SK-N-SH (cell line): ENCODE measurements at regions not wholly inside any gene's neighbourhood (a gene's known extent, or its start where the extent isn't known, plus 50 kb on each side); places are given as distances from the start of the nearest gene placed in this dataset.

Experiments used
- CTCF ChIA-PET: fragments of 300-600, 350-600 bp; formaldehyde crosslinking; extraction: SDS; loops from one replicate; lab custom pipeline; 2021; lab: Yijun Ruan, JAX
- POLR2A ChIA-PET: fragments of 350-600 bp; sonication (Branson Sonifier 250); formaldehyde crosslinking; extraction: SDS; loops from one replicate; lab custom pipeline; 2020; ENCODE audit warnings: antibody characterized with exemption, inconsistent platforms; lab: Yijun Ruan, JAX
- DNase-seq: peaks from one replicate; pipeline ENCODE4 v3.0.0; 2012
- H2AFZ ChIP-seq: fragments of 200-600 bp; sonication (generic); 2 replicates; pipeline ENCODE4 v1.8.1; 2016; ENCODE audit warnings: antibody characterized with exemption, mild to moderate bottlenecking, low read depth
- H3F3A ChIP-seq: fragments of 200-600 bp; sonication (generic); replicated peaks from 2 replicates; pipeline ENCODE3; 2016; ENCODE audit warnings: antibody characterized with exemption, mild to moderate bottlenecking; ENCODE audit not compliant: insufficient read depth
- H3K27ac ChIP-seq, 2 experiments: fragments of 200-500 bp in 1 of 2; fragments of 200-600 bp in 1 of 2; sonication (Bioruptor generic) in 1 of 2; sonication (generic), shearing (Covaris generic) in 1 of 2; 2 replicates each; pipeline versions ENCODE4 v1.5.1 to v1.6.1; 2014 to 2016; ENCODE audit warnings: low read depth in 2 of 2, inconsistent platforms in 1 of 2, low read length in 1 of 2, mild to moderate bottlenecking in 1 of 2, mixed read lengths in 1 of 2
- H3K27me3 ChIP-seq: fragments of 200-600 bp; sonication (generic), shearing (Covaris generic); 2 replicates; pipeline ENCODE4 v1.6.1; 2016; ENCODE audit warnings: mixed run types; ENCODE audit not compliant: insufficient read depth
- H3K36me3 ChIP-seq, 2 experiments: fragments of 200-500 bp in 1 of 2; fragments of 200-600 bp in 1 of 2; sonication (Bioruptor generic) in 1 of 2; sonication (generic) in 1 of 2; replicated peaks in 1 of 2; 2 replicates each; pipeline versions ENCODE3 to v1.5.1; 2014 to 2016; ENCODE audit warnings: low read length in 1 of 2, mild to moderate bottlenecking in 1 of 2; ENCODE audit not compliant: insufficient read depth in 2 of 2, control insufficient read depth in 1 of 2
- H3K4me1 ChIP-seq, 2 experiments: fragments of 200-500 bp in 1 of 2; fragments of 200-600 bp in 1 of 2; sonication (Bioruptor generic) in 1 of 2; sonication (generic), shearing (Covaris generic) in 1 of 2; 2 replicates each; pipeline versions ENCODE4 v1.5.1 to v1.6.1; 2014 to 2016; ENCODE audit warnings: low read depth in 1 of 2, low read length in 1 of 2, mixed run types in 1 of 2; ENCODE audit not compliant: insufficient read depth in 2 of 2, control insufficient read depth in 1 of 2
- H3K4me2 ChIP-seq: fragments of 200-600 bp; sonication (generic), shearing (Covaris generic); 2 replicates; pipeline ENCODE4 v1.6.1; 2017; ENCODE audit warnings: mixed run types
- H3K4me3 ChIP-seq, 2 experiments: fragments of 200-500 bp in 1 of 2; fragments of 200-600 bp in 1 of 2; sonication (Bioruptor generic) in 1 of 2; sonication (generic), shearing (Covaris generic) in 1 of 2; 2 replicates each; pipeline versions ENCODE4 v1.5.1 to v1.8.1; 2014 to 2016; ENCODE audit warnings: low read depth in 2 of 2, inconsistent platforms in 1 of 2, low read length in 1 of 2, mild to moderate bottlenecking in 1 of 2, mixed read lengths in 1 of 2, moderate library complexity in 1 of 2
- H3K79me2 ChIP-seq: fragments of 200-600 bp; sonication (generic); 2 replicates; pipeline ENCODE4 v1.8.1; 2017; ENCODE audit warnings: mild to moderate bottlenecking; ENCODE audit not compliant: insufficient read depth
- H3K9ac ChIP-seq: fragments of 200-600 bp; sonication (generic); 2 replicates; pipeline ENCODE4 v1.6.1; 2017; ENCODE audit warnings: mixed run types
- H3K9me2 ChIP-seq: fragments of 200-600 bp; sonication (generic); 2 replicates; pipeline ENCODE4 v1.6.1; 2017; ENCODE audit warnings: mixed run types
- H3K9me3 ChIP-seq: fragments of 200-600 bp; sonication (generic); 2 replicates; pipeline ENCODE4 v1.6.1; 2017; ENCODE audit warnings: mixed run types, mild to moderate bottlenecking, moderate library complexity
- H4K20me1 ChIP-seq: fragments of 200-600 bp; sonication (generic); 2 replicates; pipeline ENCODE4 v1.6.1; 2017; ENCODE audit warnings: mild to moderate bottlenecking, mixed run types; ENCODE audit not compliant: insufficient read depth
- EP300 ChIP-seq, 2 experiments: IDR thresholded peaks; 2 replicates each; pipeline versions ENCODE4 v1.4.0 to v1.6.1; 2012; ENCODE audit warnings: borderline replicate concordance in 1 of 2, low read depth in 1 of 2, low read length in 1 of 2
- EZH2phosphoT487 ChIP-seq: fragments of 200-600 bp; sonication (generic); IDR thresholded peaks from 2 replicates; pipeline ENCODE4 v1.6.1; 2017; ENCODE audit warnings: low read depth, mixed run types, mild to moderate bottlenecking, antibody characterized with exemption, moderate library complexity, borderline replicate concordance
- JUND ChIP-seq: IDR thresholded peaks from 2 replicates; pipeline ENCODE4 v1.4.0; 2012
- NFIC ChIP-seq: IDR thresholded peaks from 2 replicates; pipeline ENCODE4 v1.4.0; 2012; ENCODE audit warnings: borderline replicate concordance
- RAD21 ChIP-seq: IDR thresholded peaks from 2 replicates; pipeline ENCODE4 v1.6.1; 2012; ENCODE audit warnings: mild to moderate bottlenecking, low read length
- RXRA ChIP-seq: IDR thresholded peaks from 2 replicates; pipeline ENCODE4 v1.4.0; 2012; ENCODE audit warnings: low read depth, mild to moderate bottlenecking, borderline replicate concordance
- TAF1 ChIP-seq: IDR thresholded peaks from 2 replicates; pipeline ENCODE4 v1.6.1; 2012; ENCODE audit warnings: low read depth, mild to moderate bottlenecking, low read length, moderate library complexity, borderline replicate concordance
- TCF12 ChIP-seq: IDR thresholded peaks from 2 replicates; pipeline ENCODE4 v1.4.0; 2012
- TEAD4 ChIP-seq: IDR thresholded peaks from 2 replicates; pipeline ENCODE4 v1.4.0; 2012; ENCODE audit warnings: mild to moderate bottlenecking, borderline replicate concordance; ENCODE audit not compliant: insufficient read depth
- YY1 ChIP-seq: IDR thresholded peaks from 2 replicates; pipeline ENCODE4 v1.4.0; 2012; ENCODE audit warnings: low read depth, mild to moderate bottlenecking
- WGBS: methylation state at CpG from one replicate; pipeline ENCODE4 v1.1.6; 2017; ENCODE audit warnings: low lambda C conversion rate; 5-methylcytosine and 5-hydroxymethylcytosine counted together
- TF ChIP-seq, protein P1 (sequence below): fragments of 150-350 bp; IDR thresholded peaks from 2 replicates; pipeline ENCODE4 v1.6.1; 2016; ENCODE audit warnings: mild to moderate bottlenecking, low read depth, low read length
- TF ChIP-seq, protein P2 (sequence below): IDR thresholded peaks from 2 replicates; pipeline ENCODE4 v1.4.0; 2012; ENCODE audit warnings: low read depth, borderline replicate concordance
- TF ChIP-seq, protein P3 (sequence below): IDR thresholded peaks from 2 replicates; pipeline ENCODE4 v1.6.1; 2012; ENCODE audit warnings: mild to moderate bottlenecking, low read depth, low read length, moderate library complexity

DNA sequence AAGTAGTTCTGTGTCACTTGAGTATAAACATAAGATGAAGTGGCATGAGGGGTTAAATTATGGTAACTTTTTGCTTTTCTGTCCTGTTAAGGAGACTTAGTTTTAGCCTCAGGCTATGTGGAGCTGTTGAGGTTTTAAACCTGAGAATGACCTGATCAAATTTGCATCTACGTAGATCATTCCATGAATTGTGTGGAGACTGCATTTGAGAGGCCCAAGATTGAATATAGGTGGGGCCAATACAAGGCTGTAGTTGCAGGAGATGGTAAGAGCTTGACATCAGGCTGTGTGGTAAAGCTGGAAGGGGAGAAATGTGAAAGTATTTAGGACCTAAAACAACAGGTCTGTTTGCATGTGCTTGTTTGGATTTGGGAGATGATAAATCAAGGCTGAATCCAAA is 249.5 kb downstream of the SLC16A7 start:
- Histone ChIP-seq H3K4me2 (no peak overlapping the region), H3K27me3 (0 out of 2 replicates have a peak, but pooled peaks cover 5% of the 10 kb centered on the region), H3K27ac (no peak overlapping the region), H2AFZ (no peak overlapping the region), H3K9me3 (no peaks in the 10 kb centered on the region), H3K79me2 (no peaks in the 10 kb centered on the region), H3K9me2 (no peaks in the 10 kb centered on the region; the same call in 1 of the 2 replicates), H3K4me1 (no peaks in the 10 kb centered on the region), H4K20me1 (no peaks in the 10 kb centered on the region), H3F3A (no peaks in the 10 kb centered on the region), H3K4me3 (no peak overlapping the region), H3K9ac (no peak overlapping the region), H3K36me3 (no peaks in the 10 kb centered on the region)
- POLR2A ChIA-PET, result no interaction called here
- DNase-seq, result no peak
- CTCF ChIA-PET, result interaction anchor here (1.1 kb wide), 1 partner anchor 37 kb away, joined by 3 read pairs; no protein-coding TSS in a partner anchor
- WGBS, result 10% methylated on average over 1 of the region's 1 CpG
- TF ChIP-seq NFIC (no peak), JUND (no peak), EZH2phosphoT487 (no peak), RXRA (no peak), RAD21 (no peak), TEAD4 (no peak), YY1 (no peak), TAF1 (no peak)
- TF ChIP-seq, protein P1, sequence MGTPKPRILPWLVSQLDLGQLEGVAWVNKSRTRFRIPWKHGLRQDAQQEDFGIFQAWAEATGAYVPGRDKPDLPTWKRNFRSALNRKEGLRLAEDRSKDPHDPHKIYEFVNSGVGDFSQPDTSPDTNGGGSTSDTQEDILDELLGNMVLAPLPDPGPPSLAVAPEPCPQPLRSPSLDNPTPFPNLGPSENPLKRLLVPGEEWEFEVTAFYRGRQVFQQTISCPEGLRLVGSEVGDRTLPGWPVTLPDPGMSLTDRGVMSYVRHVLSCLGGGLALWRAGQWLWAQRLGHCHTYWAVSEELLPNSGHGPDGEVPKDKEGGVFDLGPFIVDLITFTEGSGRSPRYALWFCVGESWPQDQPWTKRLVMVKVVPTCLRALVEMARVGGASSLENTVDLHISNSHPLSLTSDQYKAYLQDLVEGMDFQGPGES, result no peak
- TF ChIP-seq, protein P2, sequence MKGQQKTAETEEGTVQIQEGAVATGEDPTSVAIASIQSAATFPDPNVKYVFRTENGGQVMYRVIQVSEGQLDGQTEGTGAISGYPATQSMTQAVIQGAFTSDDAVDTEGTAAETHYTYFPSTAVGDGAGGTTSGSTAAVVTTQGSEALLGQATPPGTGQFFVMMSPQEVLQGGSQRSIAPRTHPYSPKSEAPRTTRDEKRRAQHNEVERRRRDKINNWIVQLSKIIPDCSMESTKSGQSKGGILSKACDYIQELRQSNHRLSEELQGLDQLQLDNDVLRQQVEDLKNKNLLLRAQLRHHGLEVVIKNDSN, result no peak
- TF ChIP-seq, protein P3, sequence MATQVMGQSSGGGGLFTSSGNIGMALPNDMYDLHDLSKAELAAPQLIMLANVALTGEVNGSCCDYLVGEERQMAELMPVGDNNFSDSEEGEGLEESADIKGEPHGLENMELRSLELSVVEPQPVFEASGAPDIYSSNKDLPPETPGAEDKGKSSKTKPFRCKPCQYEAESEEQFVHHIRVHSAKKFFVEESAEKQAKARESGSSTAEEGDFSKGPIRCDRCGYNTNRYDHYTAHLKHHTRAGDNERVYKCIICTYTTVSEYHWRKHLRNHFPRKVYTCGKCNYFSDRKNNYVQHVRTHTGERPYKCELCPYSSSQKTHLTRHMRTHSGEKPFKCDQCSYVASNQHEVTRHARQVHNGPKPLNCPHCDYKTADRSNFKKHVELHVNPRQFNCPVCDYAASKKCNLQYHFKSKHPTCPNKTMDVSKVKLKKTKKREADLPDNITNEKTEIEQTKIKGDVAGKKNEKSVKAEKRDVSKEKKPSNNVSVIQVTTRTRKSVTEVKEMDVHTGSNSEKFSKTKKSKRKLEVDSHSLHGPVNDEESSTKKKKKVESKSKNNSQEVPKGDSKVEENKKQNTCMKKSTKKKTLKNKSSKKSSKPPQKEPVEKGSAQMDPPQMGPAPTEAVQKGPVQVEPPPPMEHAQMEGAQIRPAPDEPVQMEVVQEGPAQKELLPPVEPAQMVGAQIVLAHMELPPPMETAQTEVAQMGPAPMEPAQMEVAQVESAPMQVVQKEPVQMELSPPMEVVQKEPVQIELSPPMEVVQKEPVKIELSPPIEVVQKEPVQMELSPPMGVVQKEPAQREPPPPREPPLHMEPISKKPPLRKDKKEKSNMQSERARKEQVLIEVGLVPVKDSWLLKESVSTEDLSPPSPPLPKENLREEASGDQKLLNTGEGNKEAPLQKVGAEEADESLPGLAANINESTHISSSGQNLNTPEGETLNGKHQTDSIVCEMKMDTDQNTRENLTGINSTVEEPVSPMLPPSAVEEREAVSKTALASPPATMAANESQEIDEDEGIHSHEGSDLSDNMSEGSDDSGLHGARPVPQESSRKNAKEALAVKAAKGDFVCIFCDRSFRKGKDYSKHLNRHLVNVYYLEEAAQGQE, result no peak

DNA sequence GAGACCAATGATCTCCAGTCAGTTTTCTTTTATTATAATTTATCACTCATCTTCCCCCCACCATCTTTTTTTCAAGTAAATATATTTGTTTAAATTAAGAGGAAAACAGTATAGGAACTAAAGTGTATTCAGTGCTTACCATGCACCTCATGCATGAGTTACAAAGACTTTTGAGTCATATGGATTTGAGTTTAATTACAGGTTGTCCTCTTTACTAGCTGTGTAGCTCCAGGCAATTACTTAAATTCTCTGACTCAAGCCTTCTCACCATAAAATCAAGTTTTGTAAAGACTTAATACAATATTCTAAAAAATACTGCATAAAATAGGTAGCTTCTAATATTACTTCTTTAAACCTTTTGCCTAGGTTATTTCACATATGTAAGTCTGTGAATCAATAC is 251.3 kb downstream of the SLC16A7 start:
- no peaks in the 10 kb centered on the region for H4K20me1 ChIP-seq
- H3K9ac ChIP-seq, result no peak overlapping the region
- no peak for DNase-seq
- no peaks in the 10 kb centered on the region for H3K79me2 ChIP-seq
- no peaks in the 10 kb centered on the region for H3F3A ChIP-seq
- H3K36me3 ChIP-seq, result no peaks in the 10 kb centered on the region
- ChIA-PET POLR2A (no interaction called here), CTCF (interaction anchor here (0.6 kb wide), 1 partner anchor 40 kb away, joined by 3 read pairs; no protein-coding TSS in a partner anchor)
- no peaks in the 10 kb centered on the region for H3K4me1 ChIP-seq
- H3K4me3 ChIP-seq, result no peak overlapping the region
- H3K9me2 ChIP-seq, result no peaks in the 10 kb centered on the region; the same call in 1 of the 2 replicates
- H3K4me2 ChIP-seq, result no peak overlapping the region
- H3K27me3 ChIP-seq, result 0 out of 2 replicates have a peak, but pooled peaks cover 5% of the 10 kb centered on the region
- no peak for TF ChIP-seq TCF12
- TF ChIP-seq EP300 (IDR thresholded peaks at IDR 0.05; ENCODE audit: borderline replicate concordance in 1 of 2, low read depth in 1 of 2, low read length in 1 of 2), result no peak
- H3K27ac ChIP-seq, result no peak overlapping the region
- no peak overlapping the region for H2AFZ ChIP-seq
- H3K9me3 ChIP-seq, result no peaks in the 10 kb centered on the region
